OCI-LY1 (cell line): ENCODE measurements at regions not wholly inside any gene's neighbourhood (a gene's known extent, or its start where the extent isn't known, plus 50 kb on each side); places are given as distances from the start of the nearest gene placed in this dataset.

Source experiments
- H2AFZ ChIP-seq: fragments of 200-600 bp; sonication (generic), shearing (Covaris generic); 2 replicates; pipeline ENCODE4 v1.6.0; 2014; ENCODE audit warnings: antibody characterized with exemption, mild to moderate bottlenecking, low read length
- H3F3A ChIP-seq: fragments of 200-600 bp; sonication (generic), shearing (Covaris generic); 2 replicates; pipeline ENCODE4 v1.6.0; 2014; ENCODE audit warnings: mild to moderate bottlenecking, antibody characterized with exemption, low read length, moderate library complexity; ENCODE audit not compliant: insufficient read depth
- H3K27ac ChIP-seq: fragments of 200-600 bp; sonication (generic); 2 replicates; pipeline ENCODE4 v1.5.1; 2014; ENCODE audit warnings: low read length, mixed run types, mild to moderate bottlenecking, low read depth; ENCODE audit not compliant: poor library complexity, severe bottlenecking
- H3K27me3 ChIP-seq: fragments of 200-600 bp; sonication (generic); 2 replicates; pipeline ENCODE4 v1.6.0; 2014; ENCODE audit warnings: antibody characterized with exemption, mild to moderate bottlenecking, low read length, moderate library complexity; ENCODE audit not compliant: insufficient read depth
- H3K36me3 ChIP-seq: fragments of 200-600 bp; sonication (generic); 2 replicates; pipeline ENCODE4 v1.6.1; 2014; ENCODE audit warnings: mild to moderate bottlenecking, antibody characterized with exemption, low read length, moderate library complexity, mixed read lengths; ENCODE audit not compliant: insufficient read depth
- H3K4me1 ChIP-seq: fragments of 200-600 bp; sonication (generic); 2 replicates; pipeline ENCODE4 v1.5.1; 2014; ENCODE audit warnings: mild to moderate bottlenecking, low read length, moderate library complexity; ENCODE audit not compliant: insufficient read depth, severe bottlenecking
- H3K4me2 ChIP-seq: fragments of 200-600 bp; sonication (generic), shearing (Covaris generic); 2 replicates; pipeline ENCODE4 v1.6.1; 2014; ENCODE audit warnings: low read length
- H3K4me3 ChIP-seq: fragments of 200-600 bp; sonication (generic); 2 replicates; pipeline ENCODE4 v1.5.1; 2014; ENCODE audit warnings: low read length, low read depth, mild to moderate bottlenecking, mixed read lengths; ENCODE audit not compliant: poor library complexity, severe bottlenecking
- H3K79me2 ChIP-seq: fragments of 200-600 bp; shearing (Covaris generic); 2 replicates; pipeline ENCODE4 v1.6.1; 2016; ENCODE audit warnings: mixed run types, low read length, mixed read lengths; ENCODE audit not compliant: insufficient read depth
- H3K9ac ChIP-seq: fragments of 200-600 bp; sonication (generic), shearing (Covaris generic); 2 replicates; pipeline ENCODE4 v1.6.1; 2014; ENCODE audit warnings: mild to moderate bottlenecking, low read length, mixed read lengths
- H3K9me2 ChIP-seq: fragments of 200-600 bp; sonication (generic), shearing (Covaris generic); 2 replicates; pipeline ENCODE4 v1.6.1; 2014; ENCODE audit warnings: low read depth, mild to moderate bottlenecking, low read length, mixed read lengths
- H3K9me3 ChIP-seq: fragments of 200-600 bp; shearing (Covaris generic); 2 replicates; pipeline ENCODE4 v1.6.1; 2014; ENCODE audit warnings: low read length, mixed read lengths
- H4K20me1 ChIP-seq: fragments of 200-600 bp; sonication (generic), shearing (Covaris generic); 2 replicates; pipeline ENCODE4 v1.6.0; 2016; ENCODE audit warnings: mild to moderate bottlenecking, low read length; ENCODE audit not compliant: insufficient read depth
- CTCF ChIP-seq: fragments of 200-600 bp; sonication (generic), shearing (Covaris generic); IDR thresholded peaks from 2 replicates; pipeline ENCODE4 v1.5.1; 2017; ENCODE audit warnings: mild to moderate bottlenecking, antibody characterized with exemption, low read length, moderate library complexity, mixed read lengths
- EZH2 ChIP-seq: fragments of 200-600 bp; sonication (generic), shearing (Covaris generic); IDR thresholded peaks from 2 replicates; pipeline ENCODE4 v1.8.0; 2017; ENCODE audit warnings: borderline replicate concordance, mixed run types, mild to moderate bottlenecking, antibody characterized with exemption, low read length, moderate library complexity, mixed read lengths

- Histone ChIP-seq H3K9me2 (no peaks in the 10 kb centered on the region), H4K20me1 (no peaks in the 10 kb centered on the region), H3K36me3 (no peaks in the 10 kb centered on the region), H3F3A (no peaks in the 10 kb centered on the region), H3K4me3 (no peak overlapping the region), H3K27ac (no peak overlapping the region), H3K27me3 (no peaks in the 10 kb centered on the region), H3K4me1 (no peaks in the 10 kb centered on the region), H2AFZ (no peak overlapping the region), H3K9me3 (no peaks in the 10 kb centered on the region), H3K9ac (no peak overlapping the region), H3K4me2 (no peak overlapping the region), H3K79me2 (no peaks in the 10 kb centered on the region)
- TF ChIP-seq EZH2: no peak
- no peak for TF ChIP-seq CTCF
Observed at GRCh38 chr3:78129707-78130106, 1089.8 kb downstream of the ROBO2 start.

- H3K4me1 ChIP-seq: no peaks in the 10 kb centered on the region
- H3F3A ChIP-seq: no peaks in the 10 kb centered on the region
- H3K4me3 ChIP-seq: no peak overlapping the region
- H3K4me2 ChIP-seq: no peak overlapping the region
- no peaks in the 10 kb centered on the region for H3K9me2 ChIP-seq
- no peak overlapping the region for H3K27ac ChIP-seq
- H3K36me3 ChIP-seq: no peaks in the 10 kb centered on the region
- H3K27me3 ChIP-seq: no peaks in the 10 kb centered on the region
- H2AFZ ChIP-seq: no peak overlapping the region
- no peaks in the 10 kb centered on the region for H4K20me1 ChIP-seq
- no peaks in the 10 kb centered on the region for H3K79me2 ChIP-seq
- TF ChIP-seq CTCF (no peak), EZH2 (no peak)
- H3K9me3 ChIP-seq: no peaks in the 10 kb centered on the region
- H3K9ac ChIP-seq: no peak overlapping the region
Observed at GRCh38 chr3:78130741-78131290, 1090.9 kb downstream of the ROBO2 start.

GRCh38 chr3:78134496-78134895, 1094.6 kb downstream of the ROBO2 start:
- no peak overlapping the region for H3K9ac ChIP-seq
- H3K4me3 ChIP-seq: no peak overlapping the region
- no peak overlapping the region for H3K27ac ChIP-seq
- H3K9me3 ChIP-seq: no peaks in the 10 kb centered on the region
- no peaks in the 10 kb centered on the region for H3K36me3 ChIP-seq
- H3K79me2 ChIP-seq: no peaks in the 10 kb centered on the region
- TF ChIP-seq CTCF: no peak
- TF ChIP-seq EZH2: no peak
- no peaks in the 10 kb centered on the region for H3K4me1 ChIP-seq
- H2AFZ ChIP-seq: no peak overlapping the region
- no peaks in the 10 kb centered on the region for H3K9me2 ChIP-seq
- no peaks in the 10 kb centered on the region for H4K20me1 ChIP-seq
- no peaks in the 10 kb centered on the region for H3K27me3 ChIP-seq
- H3K4me2 ChIP-seq: no peak overlapping the region
- no peaks in the 10 kb centered on the region for H3F3A ChIP-seq
